T1000 (cell line): ENCODE measurements at regions not wholly inside any gene's neighbourhood (a gene's known extent, or its start where the extent isn't known, plus 50 kb on each side); places are given as distances from the start of the nearest gene placed in this dataset.
A peak's percentile ranks its signal among the peaks of the same experiment; 100 is the strongest.
"Not testable (repeated sequence)": the region's sequence is repeated elsewhere in the genome, so short reads cannot be mapped to it uniquely, and the experiment has no call there.

Experiments used
- DNase-seq: peaks from one replicate; lab custom pipeline; 2025; ENCODE audit warnings: mixed read lengths; lab: John Stamatoyannopoulos, UW

- DNase-seq: no peak
Measured at GRCh38 chr6:28802417-28803336, 121.1 kb downstream of the TRIM27 start.

GRCh38 chr6:28803337-28803709, 120.5 kb downstream of the TRIM27 start:
- no peak for DNase-seq

GRCh38 chr6:28807682-28808280, 116.0 kb downstream of the TRIM27 start:
- no peak for DNase-seq

DNA sequence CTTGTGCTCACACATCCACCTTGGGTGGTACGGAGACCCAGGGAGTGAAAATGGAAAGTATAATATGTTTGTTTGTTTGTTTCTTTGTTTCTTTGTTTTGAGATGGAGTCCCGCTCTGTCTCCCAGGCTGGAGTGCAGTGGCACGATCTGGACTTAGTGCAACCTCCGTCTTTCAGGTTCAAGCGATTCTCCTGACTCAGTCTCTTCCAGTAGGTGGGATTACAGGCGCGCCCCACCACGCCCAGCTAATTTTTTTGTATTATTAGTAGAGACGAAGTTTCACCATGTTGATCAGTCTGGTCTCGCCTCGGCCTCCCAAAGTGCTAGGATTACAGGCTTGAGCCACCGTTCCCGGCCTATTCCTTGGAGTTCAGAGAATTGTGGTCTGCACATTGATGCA, 115.4 kb downstream of the TRIM27 start:
- no peak for DNase-seq

- no peak for DNase-seq
Measured at GRCh38 chr6:28809947-28810658, 113.7 kb downstream of the TRIM27 start.

GRCh38 chr6:28810659-28811053, 113.1 kb downstream of the TRIM27 start:
- DNase-seq: no peak

DNA sequence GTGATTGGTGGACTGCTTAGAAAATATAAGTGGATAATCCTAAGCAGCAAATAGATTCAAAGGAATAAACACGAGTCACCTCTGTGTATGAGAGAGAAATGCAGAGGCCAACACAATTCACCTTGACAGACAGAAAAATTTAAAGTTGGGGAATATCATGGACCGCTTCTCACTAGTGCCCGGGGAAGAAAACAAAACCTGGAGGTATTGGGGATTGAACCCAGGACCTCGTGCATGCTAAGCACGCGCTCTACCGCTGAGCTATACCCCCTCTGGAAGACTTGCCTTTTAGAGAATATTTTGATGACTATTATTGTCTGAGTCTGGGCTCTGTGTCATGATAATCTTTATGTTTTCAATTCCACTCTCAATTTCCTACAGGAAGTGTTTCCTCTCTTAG, 111.9 kb downstream of the TRIM27 start:
- DNase-seq: no peak

DNA sequence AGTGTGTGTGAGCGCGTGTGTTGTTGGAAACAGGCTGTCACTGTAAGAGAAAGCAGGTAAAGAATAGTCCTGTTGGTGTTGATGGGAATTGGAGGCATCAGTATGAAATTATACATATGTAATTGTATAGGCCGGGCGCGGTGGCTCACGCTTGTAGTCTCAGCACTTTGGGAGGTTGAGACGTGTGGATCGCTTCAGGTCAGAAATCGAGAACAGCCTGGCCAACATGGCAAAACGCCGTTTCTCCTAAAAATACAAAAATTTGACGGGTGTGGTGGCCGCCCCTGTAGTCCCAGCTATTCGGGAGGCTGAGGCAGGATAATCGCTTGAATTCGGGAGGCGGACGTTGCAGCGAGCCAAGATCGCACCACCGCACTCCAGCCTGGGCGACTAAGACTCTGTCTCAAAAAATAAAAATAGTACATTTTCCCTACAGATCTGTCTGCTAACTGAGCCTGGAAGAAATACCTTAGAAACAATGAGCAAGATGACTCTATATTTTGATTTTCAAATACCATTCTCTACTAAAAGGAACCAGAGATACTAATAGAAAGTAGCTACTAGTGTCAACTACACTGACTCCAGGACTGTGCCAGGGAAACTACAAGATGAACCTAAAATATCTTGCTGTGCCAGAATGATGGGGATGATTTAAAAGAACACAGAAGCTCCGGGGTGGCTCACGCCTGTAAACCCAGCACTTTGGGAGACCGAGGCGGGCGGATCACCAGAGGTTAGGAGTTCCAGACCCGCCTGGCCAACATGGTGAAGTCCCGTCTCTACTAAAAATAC, 110.8 kb downstream of the TRIM27 start:
- no peak for DNase-seq

DNA sequence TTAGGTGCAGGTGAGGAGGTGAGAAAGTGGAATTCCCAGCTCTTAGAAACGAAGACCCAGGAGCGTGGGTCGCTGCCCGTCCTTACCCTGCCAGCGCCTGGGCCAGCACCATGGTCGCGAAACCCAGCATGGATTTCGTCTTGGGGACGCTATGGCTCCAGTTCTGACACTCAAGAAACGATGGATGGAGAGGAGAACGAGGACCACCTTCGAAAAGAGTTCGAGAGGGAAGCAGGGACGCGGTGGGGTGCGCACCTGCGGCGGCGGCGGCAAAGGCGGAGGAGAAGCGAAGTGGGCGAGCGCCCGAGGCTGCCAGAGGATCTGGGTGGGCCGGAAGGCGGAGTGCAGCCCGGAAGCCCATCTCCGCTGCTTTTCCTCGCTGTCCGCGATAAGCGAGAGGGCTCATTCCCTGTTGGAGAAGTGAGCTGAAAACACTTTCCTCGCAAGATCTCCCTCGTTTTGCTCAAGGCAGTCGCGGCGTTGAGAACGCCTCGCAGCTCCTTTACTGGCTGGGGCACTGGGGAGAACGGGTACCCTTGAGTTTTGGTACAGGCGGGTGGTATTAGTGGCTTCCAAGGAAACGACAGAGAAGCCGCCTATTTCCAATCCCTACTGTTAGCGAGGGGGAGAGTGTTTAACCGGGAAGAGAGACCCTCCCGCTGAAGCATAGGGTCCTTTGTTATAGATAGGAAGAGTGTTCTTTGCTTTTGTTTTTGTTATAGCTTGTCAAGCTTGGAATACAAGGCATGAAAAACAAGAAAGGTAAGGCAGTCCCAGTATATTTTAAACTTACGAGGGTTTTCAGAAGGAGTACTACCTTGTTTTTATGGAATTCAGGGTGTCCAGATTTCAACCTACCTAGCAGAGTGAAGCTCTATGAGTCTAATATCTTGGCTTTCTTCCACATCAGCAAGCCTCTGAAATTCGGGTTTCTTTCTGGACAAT, 109.5 kb downstream of the TRIM27 start:
- no peak for DNase-seq

GRCh38 chr6:28816339-28816908, 107.4 kb downstream of the TRIM27 start:
- no peak for DNase-seq

DNA sequence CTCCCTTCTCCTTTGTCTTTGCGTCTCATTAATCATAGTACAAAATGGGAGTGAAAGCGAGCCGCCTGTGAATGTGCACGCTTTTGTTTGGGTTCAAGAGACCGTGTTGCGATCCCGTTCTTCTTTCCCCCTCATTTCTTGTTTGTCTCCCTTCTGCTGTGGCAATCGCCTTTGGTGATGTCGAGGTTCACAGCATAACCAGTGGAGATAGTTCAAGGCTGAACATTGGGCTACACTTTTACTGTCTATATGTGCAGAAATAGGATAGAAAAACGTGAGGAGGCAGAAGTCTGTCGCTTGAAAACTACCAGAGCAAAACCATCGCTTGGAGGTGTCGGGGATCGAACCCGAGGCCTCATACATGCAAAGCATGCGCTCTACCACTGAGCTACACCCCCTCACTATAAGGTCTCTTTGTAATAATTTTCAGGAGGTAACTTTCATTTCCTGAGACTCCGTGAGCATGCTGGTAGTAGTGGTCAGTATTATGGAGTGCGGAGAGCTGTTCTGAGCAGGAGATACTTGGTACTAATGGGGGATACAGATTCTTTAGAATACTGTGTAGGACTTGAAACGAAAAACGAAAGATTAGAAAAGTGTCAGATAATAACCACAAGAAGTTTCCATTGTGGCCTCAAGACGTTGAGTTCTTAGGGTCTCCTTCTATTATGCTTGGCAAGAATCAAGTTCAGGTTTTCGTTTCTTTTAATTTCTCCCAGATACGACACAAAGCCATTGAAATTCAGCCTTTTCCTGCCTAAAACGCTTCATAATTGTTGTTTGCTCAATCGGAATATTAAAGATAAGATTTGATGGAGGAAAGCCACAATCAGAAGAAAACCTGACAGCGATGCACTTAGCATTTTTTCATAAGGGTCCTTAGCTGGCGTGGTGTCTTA, 106.6 kb downstream of the TRIM27 start:
- no peak for DNase-seq

DNA sequence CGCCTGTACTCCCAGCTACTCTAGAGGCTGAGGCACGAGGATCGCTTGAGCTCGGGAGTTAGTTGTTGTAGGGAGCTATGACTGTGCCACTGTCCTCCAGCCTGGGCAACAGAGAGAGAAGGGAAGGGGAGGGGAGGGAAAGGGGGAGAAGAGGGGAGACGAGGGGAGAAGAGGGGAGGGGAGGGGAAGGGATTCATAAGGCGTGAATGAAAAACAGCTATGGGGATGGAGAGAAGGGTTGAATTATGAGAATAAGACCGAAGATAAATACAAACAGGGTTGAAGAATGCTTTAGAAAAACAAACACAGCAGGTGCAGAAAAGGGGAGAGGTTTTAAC, 106.0 kb downstream of the TRIM27 start:
- no peak for DNase-seq

DNA sequence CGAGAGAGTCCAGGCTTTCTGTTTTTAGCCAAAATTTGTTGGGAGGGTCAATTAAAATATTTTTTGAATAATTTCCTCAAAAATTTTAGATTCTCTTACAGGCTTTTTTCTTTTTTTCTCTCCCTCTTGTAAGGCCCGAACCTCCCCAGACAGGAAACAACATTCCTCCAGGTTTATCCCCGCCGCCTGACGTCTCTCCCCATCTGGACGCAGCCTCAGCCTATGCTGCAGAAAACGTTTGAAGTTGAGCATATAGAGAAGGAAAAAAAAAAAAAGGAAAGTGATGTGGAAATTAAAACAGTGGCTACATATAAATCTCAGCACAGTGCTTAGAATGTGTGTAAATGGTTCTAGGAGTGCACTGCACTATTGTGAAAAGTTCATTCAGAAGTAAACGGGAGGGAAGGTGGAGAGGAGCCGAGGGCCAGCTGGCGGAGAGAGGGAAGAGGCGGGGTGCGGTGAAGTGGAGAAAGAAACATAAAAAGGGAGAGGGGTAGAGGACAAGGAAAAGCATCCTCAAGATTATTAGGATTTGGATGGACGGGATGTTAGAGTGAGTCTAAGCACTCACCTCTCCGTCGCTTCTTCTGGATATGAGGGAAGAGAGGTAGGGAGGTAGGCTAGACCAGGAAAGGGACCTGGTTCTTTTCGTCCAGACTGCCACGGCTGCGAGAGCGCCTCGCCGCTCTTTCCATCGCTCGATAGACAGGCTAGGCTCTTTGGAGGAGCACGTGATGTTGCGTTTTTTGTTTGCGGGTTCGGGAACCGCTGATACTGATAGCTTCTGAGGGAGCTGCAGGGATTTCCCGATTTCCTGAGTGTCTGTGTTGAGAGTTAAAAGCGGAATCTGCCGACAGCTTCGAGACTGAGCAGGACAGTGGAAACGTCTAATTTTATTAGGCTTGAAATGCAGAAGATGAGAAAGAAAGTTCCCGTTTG, 98.7 kb downstream of the TRIM27 start:
- DNase-seq: no peak

DNA sequence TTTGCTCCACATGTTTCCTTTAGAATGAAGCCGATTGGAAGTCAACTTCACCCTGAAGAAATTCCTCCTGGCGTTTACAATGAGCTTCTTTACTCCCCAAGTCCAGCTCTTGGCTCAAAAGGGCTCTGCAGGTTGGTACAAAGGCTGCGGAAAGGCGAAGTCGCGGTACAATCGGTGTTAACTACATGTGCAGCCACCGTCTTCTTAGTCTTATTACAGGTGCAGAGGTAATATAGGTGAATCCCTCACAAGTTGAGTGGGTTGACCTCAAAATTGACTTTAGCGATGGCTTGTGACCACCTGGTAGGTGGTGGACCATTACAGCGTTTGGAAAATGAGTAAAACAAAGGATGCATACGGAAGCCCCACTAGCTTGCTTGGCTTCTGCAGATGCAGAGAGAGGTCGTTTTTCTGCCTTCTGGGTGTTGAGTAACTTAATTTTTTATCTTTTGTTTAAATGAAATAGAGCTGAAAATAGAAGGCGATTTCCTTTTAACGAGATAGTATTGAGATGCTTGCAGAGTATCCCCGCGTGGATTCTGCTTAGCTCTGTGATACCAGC, 98.0 kb downstream of the TRIM27 start:
- no peak for DNase-seq

DNA sequence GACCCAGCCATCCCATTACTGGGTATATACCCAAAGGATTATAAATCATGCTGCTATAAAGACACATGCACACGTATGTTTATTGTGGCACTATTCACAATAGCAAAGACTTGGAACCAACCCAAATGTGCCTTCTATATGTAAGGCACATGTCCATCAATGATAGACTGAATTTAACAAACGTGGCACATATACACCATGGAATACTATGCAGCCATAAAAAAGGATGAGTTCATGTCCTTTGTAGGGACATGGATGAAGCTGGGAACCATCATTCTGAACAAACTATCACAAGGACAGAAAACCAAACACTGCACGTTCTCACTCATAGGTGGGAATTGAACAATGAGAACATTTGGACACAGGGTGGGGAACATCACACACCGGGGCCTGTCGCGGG, 92.1 kb downstream of the TRIM27 start:
- not testable (repeated sequence) for DNase-seq

GRCh38 chr6:28836703-28837102, 87.1 kb downstream of the TRIM27 start:
- DNase-seq: not testable (repeated sequence)

- DNase-seq: peak; percentile 76
Measured at GRCh38 chr6:28838289-28838633, 85.5 kb downstream of the TRIM27 start.
